GM12878 (cell line): ENCODE measurements at regions not wholly inside any gene's neighbourhood (a gene's known extent, or its start where the extent isn't known, plus 50 kb on each side); places are given as distances from the start of the nearest gene placed in this dataset.

ENCODE experiments used
- ATAC-seq: fragments of 200-7000 bp; cut with Tn5 transposase; 3 replicates; pipeline ENCODE4 v1.9.1; 2020; ENCODE audit warnings: mild to moderate bottlenecking, moderate library complexity
- BruUV-seq: library from RNA; stranded (reverse); fragments of 400-500 nt; replicated peaks from 2 replicates; lab custom pipeline; 2021; lab: Mats Ljungman, UMichigan
- CTCF ChIA-PET: fragments of 300-600 bp; sonication (Branson Sonifier 250); formaldehyde crosslinking; extraction: SDS; loops from one replicate; lab custom pipeline; 2021; ENCODE audit warnings: inconsistent platforms; lab: Yijun Ruan, JAX
- POLR2A ChIA-PET: fragments of 350-600 bp; formaldehyde crosslinking; extraction: SDS; loops from one replicate; lab custom pipeline; 2021; ENCODE audit warnings: inconsistent platforms; lab: Charles Lee
- RAD21 ChIA-PET: fragments of 300-600 bp; sonication (Branson Sonifier 250); formaldehyde crosslinking; loops from one replicate; lab custom pipeline; 2023; ENCODE audit warnings: antibody characterized with exemption; ENCODE audit not compliant: unreplicated experiment; lab: Charles Lee
- SMC1A ChIA-PET: fragments of 300-600 bp; sonication (Branson Sonifier 250); formaldehyde crosslinking; loops from one replicate; lab custom pipeline; 2023; ENCODE audit not compliant: unreplicated experiment, uncharacterized antibody; lab: Charles Lee
- DNase-seq: peaks from one replicate; pipeline ENCODE4 v3.0.0-alpha.2; 2011; ENCODE audit warnings: low read depth, low spot score
- FAIRE-seq: peaks from 3 replicates; lab custom pipeline; 2011; peaks lifted over from hg19 to GRCh38; lab: Jason Lieb, UNC
- H2AFZ ChIP-seq: 2 replicates; pipeline ENCODE4 v1.6.0; 2011; ENCODE audit warnings: low read depth, low read length, control low read depth; ENCODE audit not compliant: control insufficient read depth
- H3K27ac ChIP-seq: 2 replicates; pipeline ENCODE4 v1.5.1; 2011; ENCODE audit warnings: control low read depth; ENCODE audit not compliant: control insufficient read depth, insufficient read depth
- H3K27me3 ChIP-seq, 2 experiments: replicated peaks in 1 of 2; 2 replicates each; pipeline versions ENCODE4 v1.6.0 to v1.6.1; 2011; ENCODE audit warnings: low read length in 1 of 2; ENCODE audit not compliant: control insufficient read depth in 2 of 2, insufficient read depth in 2 of 2
- H3K36me3 ChIP-seq, 2 experiments: 2 replicates each; pipeline ENCODE4 v1.5.1; 2011; ENCODE audit warnings: low read length in 1 of 2; ENCODE audit not compliant: control insufficient read depth in 2 of 2, insufficient read depth in 2 of 2
- H3K4me1 ChIP-seq: 2 replicates; pipeline ENCODE4 v1.6.1; 2011; ENCODE audit warnings: mild to moderate bottlenecking, low read length, moderate library complexity, mixed read lengths; ENCODE audit not compliant: control insufficient read depth, insufficient read depth
- H3K4me2 ChIP-seq: 2 replicates; pipeline ENCODE4 v1.6.0; 2011; ENCODE audit warnings: control low read depth; ENCODE audit not compliant: control insufficient read depth, insufficient read depth
- H3K4me3 ChIP-seq: fragments of 200-600 bp; sonication (generic); 2 replicates; pipeline ENCODE4 v1.5.1; 2016
- H3K79me2 ChIP-seq: 2 replicates; pipeline ENCODE4 v1.6.0; 2011; ENCODE audit warnings: low read length; ENCODE audit not compliant: control insufficient read depth, insufficient read depth
- H3K9ac ChIP-seq: 2 replicates; pipeline ENCODE4 v1.8.0; 2011; ENCODE audit warnings: low read length, control low read depth, mixed read lengths; ENCODE audit not compliant: control insufficient read depth, insufficient read depth
- H3K9me3 ChIP-seq: replicated peaks from 3 replicates; pipeline ENCODE4 v1.5.1; 2011; ENCODE audit warnings: mild to moderate bottlenecking, low read length; ENCODE audit not compliant: control insufficient read depth, insufficient read depth
- H4K20me1 ChIP-seq: 2 replicates; pipeline ENCODE4 v1.6.0; 2011; ENCODE audit not compliant: control insufficient read depth, insufficient read depth
- CEBPZ ChIP-seq: fragments of 150-350 bp; IDR thresholded peaks from 2 replicates; pipeline ENCODE4 v1.6.1; 2016; ENCODE audit warnings: low read depth, low read length
- MEF2B ChIP-seq: fragments of 450-650 bp; IDR thresholded peaks from 2 replicates; pipeline ENCODE4 v1.6.1; 2018; ENCODE audit warnings: mild to moderate bottlenecking, moderate library complexity; ENCODE audit not compliant: partially characterized antibody, poor library complexity, severe bottlenecking
- MTA3 ChIP-seq: IDR thresholded peaks from 2 replicates; pipeline ENCODE4 v1.6.1; 2012; ENCODE audit warnings: low read length, inconsistent platforms, borderline replicate concordance
- MXI1 ChIP-seq: fragments of 150-350 bp; IDR thresholded peaks from 2 replicates; pipeline ENCODE4 v1.6.1; 2011; ENCODE audit warnings: low read depth, mild to moderate bottlenecking, inconsistent platforms, low read length, improper control_type of control experiment
- NFYA ChIP-seq: IDR thresholded peaks from 2 replicates; pipeline ENCODE4 v1.6.1; 2011; ENCODE audit warnings: low read depth, mild to moderate bottlenecking, low read length, improper control_type of control experiment, borderline replicate concordance
- NR2F1 ChIP-seq: fragments of 450-650 bp; conservative IDR thresholded peaks from 2 replicates; pipeline ENCODE4 v1.6.1; 2017; ENCODE audit warnings: mild to moderate bottlenecking
- RB1 ChIP-seq: fragments of 450-650 bp; formaldehyde crosslinking; IDR thresholded peaks from 2 replicates; pipeline ENCODE4 v1.6.1; 2017; ENCODE audit warnings: mild to moderate bottlenecking, borderline replicate concordance
- REST ChIP-seq: IDR thresholded peaks from 2 replicates; pipeline ENCODE4 v1.6.1; 2012; ENCODE audit warnings: mild to moderate bottlenecking, low read depth, low read length
- SMC3 ChIP-seq: IDR thresholded peaks from 2 replicates; pipeline ENCODE4 v1.6.1; 2011; ENCODE audit warnings: low read length, improper control_type of control experiment, borderline replicate concordance
- SREBF1 ChIP-seq: IDR thresholded peaks from 2 replicates; pipeline ENCODE4 v1.6.1; 2012; ENCODE audit warnings: mild to moderate bottlenecking, low read length
- SRF ChIP-seq, 2 experiments: IDR thresholded peaks; 2 replicates each; pipeline ENCODE4 v1.6.1; 2011; ENCODE audit warnings: low read depth in 2 of 2, low read length in 2 of 2, mild to moderate bottlenecking in 1 of 2, moderate library complexity in 1 of 2
- TCF7 ChIP-seq: IDR thresholded peaks from 2 replicates; pipeline ENCODE4 v1.6.1; 2014; ENCODE audit warnings: antibody characterized with exemption, borderline replicate concordance
- WGBS: methylation state at CpG from one replicate; pipeline ENCODE4 v1.1.6; 2016; ENCODE audit warnings: low lambda C conversion rate; ENCODE audit not compliant: insufficient replicate concordance, insufficient coverage; ENCODE audit errors: missing lambda C conversion rate; 5-methylcytosine and 5-hydroxymethylcytosine counted together
- in situ Hi-C: fragments of 300-500 bp; cut with MboI; formaldehyde crosslinking; loops from 9 replicates; pipeline ENCODE4 v1.14.3; 2018; ENCODE audit warnings: mixed read lengths
- intact Hi-C: fragments of 100-400 bp; cut with micrococcal nuclease; formaldehyde crosslinking; loops from one replicate; pipeline ENCODE4 v1.14.2; 2022; ENCODE audit not compliant: unreplicated experiment
- TF ChIP-seq, protein P1 (sequence below): fragments of 450-650 bp; formaldehyde crosslinking; IDR thresholded peaks from 2 replicates; pipeline ENCODE4 v1.4.0; 2020; ENCODE audit warnings: mild to moderate bottlenecking, moderate library complexity

GRCh38 chr6:134784336-134784735 lies 165.6 kb downstream of the ALDH8A1 start:
- no peaks in the 10 kb centered on the region for H4K20me1 ChIP-seq
- no peak overlapping the region for H2AFZ ChIP-seq
- no peaks in the 10 kb centered on the region for H3K4me1 ChIP-seq
- H3K9me3 ChIP-seq: no peaks in the 10 kb centered on the region
- ChIA-PET POLR2A (no interaction called here), CTCF (interaction anchor here (0.6 kb wide), 1 partner anchor 68 kb away, joined by 3 read pairs; no protein-coding TSS in a partner anchor), RAD21 (no interaction called here), SMC1A (interaction anchor here (0.7 kb wide), 1 partner anchor 157 kb away, joined by 3 read pairs; no protein-coding TSS in a partner anchor)
- no peak for DNase-seq
- H3K79me2 ChIP-seq: no peaks in the 10 kb centered on the region
- no peak for FAIRE-seq
- ATAC-seq: no peak
- TF ChIP-seq RB1 (no peak), NR2F1 (no peak), SREBF1 (no peak), MEF2B (no peak), REST (no peak), NFYA (no peak), SMC3 (no peak), SRF (IDR thresholded peaks at IDR 0.05; ENCODE audit: low read depth in 2 of 2, low read length in 2 of 2) (no peak), MXI1 (no peak), MTA3 (no peak), TCF7 (no peak), CEBPZ (no peak)
- TF ChIP-seq, protein P1, sequence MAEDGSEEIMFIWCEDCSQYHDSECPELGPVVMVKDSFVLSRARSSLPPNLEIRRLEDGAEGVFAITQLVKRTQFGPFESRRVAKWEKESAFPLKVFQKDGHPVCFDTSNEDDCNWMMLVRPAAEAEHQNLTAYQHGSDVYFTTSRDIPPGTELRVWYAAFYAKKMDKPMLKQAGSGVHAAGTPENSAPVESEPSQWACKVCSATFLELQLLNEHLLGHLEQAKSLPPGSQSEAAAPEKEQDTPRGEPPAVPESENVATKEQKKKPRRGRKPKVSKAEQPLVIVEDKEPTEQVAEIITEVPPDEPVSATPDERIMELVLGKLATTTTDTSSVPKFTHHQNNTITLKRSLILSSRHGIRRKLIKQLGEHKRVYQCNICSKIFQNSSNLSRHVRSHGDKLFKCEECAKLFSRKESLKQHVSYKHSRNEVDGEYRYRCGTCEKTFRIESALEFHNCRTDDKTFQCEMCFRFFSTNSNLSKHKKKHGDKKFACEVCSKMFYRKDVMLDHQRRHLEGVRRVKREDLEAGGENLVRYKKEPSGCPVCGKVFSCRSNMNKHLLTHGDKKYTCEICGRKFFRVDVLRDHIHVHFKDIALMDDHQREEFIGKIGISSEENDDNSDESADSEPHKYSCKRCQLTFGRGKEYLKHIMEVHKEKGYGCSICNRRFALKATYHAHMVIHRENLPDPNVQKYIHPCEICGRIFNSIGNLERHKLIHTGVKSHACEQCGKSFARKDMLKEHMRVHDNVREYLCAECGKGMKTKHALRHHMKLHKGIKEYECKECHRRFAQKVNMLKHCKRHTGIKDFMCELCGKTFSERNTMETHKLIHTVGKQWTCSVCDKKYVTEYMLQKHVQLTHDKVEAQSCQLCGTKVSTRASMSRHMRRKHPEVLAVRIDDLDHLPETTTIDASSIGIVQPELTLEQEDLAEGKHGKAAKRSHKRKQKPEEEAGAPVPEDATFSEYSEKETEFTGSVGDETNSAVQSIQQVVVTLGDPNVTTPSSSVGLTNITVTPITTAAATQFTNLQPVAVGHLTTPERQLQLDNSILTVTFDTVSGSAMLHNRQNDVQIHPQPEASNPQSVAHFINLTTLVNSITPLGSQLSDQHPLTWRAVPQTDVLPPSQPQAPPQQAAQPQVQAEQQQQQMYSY (CRISPR knock-in tag): no peak
- intact Hi-C loops: no loop called here
- 81% methylated on average over 2 of the region's 2 CpGs for WGBS
- no peak overlapping the region for H3K4me3 ChIP-seq
- in situ Hi-C loops: no loop called here
- H3K27ac ChIP-seq: no peak overlapping the region
- H3K27me3 ChIP-seq: no peaks in the 10 kb centered on the region
- H3K9ac ChIP-seq: no peak overlapping the region
- H3K4me2 ChIP-seq: no peak overlapping the region
- no TSS peak for BruUV-seq
- no peaks in the 10 kb centered on the region for H3K36me3 ChIP-seq
